Erythroblast (primary cell): ENCODE measurements at regions not wholly inside any gene's neighbourhood (a gene's known extent, or its start where the extent isn't known, plus 50 kb on each side); places are given as distances from the start of the nearest gene placed in this dataset.

ENCODE experiments used
- DNase-seq, 2 experiments: peaks; one replicate each; lab custom pipeline; 2025; lab: John Stamatoyannopoulos, UW
- GATA1 ChIP-seq: IDR thresholded peaks from 2 replicates; pipeline ENCODE4 v1.6.1; 2011; ENCODE audit warnings: low read depth, mild to moderate bottlenecking, control low read depth, low read length, moderate library complexity
- POLR2A ChIP-seq: IDR thresholded peaks from 2 replicates; pipeline ENCODE4 v1.6.1; 2011; ENCODE audit warnings: mild to moderate bottlenecking, low read length

DNA sequence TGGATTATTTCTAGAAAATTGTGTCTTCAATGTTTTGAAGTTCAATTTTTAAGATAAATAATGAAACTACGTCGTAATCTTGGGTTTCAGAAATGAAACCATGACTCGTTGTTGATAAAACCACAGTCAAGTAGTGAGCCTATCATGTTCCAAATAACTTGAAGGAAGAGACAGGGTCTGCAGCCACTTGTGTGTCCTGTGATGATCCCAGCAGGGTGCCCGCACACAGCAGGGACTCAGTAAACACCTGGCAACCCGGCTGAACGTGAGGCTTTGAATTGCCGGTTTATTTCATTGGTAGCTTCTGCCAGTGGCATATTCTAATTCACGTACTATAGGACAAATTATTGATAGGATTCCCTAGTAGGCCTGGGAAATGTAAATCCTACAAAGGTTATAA is 679.6 kb downstream of the IRX1 start:
- TF ChIP-seq POLR2A (no peak), GATA1 (no peak)
- DNase-seq = no peak

DNA sequence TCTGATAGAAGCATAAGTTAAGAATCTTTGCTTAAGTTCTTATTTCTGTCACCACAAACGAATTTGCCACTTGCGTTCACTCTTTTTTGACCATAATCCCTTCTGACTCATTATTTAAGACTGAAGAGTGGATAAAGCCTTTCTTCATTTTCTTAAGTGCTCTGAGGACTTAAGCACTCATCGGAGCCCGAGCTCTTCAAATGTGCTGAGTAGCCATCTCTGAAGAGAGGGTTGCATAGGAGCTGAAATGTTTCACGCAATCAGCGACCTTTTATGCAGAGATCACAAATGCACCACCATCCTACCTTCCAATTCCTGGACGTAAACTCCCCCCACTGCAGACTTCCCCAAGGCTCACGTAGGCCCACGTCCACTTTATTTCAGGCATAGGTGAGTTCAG is 699.2 kb downstream of the IRX1 start:
- DNase-seq = no peak

DNA sequence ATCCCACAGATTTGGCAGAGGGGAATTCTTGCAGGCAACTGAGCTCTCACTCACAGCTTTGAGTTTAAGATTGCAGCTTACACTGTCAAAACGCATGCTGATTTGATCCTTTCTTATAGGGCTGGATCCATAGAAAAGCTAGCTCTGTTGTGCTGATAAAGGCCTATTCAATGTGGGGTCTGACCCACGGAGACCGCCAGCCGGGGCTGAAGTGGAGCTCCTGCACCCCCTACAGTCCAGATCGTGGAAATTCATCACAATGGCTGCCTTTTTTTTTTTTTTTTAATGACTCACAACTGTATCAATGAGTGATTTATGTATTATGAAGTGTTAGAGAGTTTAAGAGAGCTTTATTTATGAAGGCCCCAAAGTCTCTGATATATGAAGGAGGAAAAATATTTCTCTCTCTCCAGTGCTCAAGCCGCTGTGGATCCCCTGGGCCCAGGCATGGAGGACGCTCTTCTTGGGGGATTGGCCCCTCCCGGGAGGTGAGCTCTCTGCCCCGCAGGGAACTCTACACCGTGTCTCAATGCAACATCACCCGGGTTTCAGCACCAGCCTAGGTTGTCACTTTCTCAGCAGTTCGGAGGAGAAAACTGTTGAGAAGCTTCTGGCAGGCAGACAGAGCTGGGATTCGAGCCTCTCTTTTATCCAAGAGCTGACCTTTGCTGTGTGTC is 700.2 kb downstream of the IRX1 start:
- TF ChIP-seq POLR2A = no peak
- TF ChIP-seq GATA1 = no peak
- no peak for DNase-seq

More for the DNA sequence above, 699.2 kb downstream of the IRX1 start:
- TF ChIP-seq POLR2A = no peak
- TF ChIP-seq GATA1 = no peak

DNA sequence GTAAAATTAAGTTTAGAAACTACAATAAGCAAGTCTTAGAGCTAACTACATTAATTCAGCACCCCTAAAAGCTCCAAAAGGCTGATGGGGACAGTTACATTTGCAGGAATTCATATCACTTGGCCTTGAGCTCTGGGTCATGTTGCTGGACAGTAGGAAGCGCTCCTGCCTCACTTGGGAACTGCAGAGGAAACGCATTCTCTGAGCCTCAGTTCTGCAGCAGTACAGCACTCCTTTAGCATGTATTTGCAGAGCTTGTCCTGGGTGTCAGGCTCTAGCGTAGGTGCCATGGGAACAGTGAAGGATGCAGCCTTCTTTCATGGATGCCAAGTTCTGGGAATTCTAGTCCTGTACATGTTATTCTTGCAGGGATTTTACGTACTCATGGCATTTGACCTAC is 710.4 kb downstream of the IRX1 start:
- TF ChIP-seq GATA1 = no peak
- no peak for TF ChIP-seq POLR2A
- DNase-seq = no peak

DNA sequence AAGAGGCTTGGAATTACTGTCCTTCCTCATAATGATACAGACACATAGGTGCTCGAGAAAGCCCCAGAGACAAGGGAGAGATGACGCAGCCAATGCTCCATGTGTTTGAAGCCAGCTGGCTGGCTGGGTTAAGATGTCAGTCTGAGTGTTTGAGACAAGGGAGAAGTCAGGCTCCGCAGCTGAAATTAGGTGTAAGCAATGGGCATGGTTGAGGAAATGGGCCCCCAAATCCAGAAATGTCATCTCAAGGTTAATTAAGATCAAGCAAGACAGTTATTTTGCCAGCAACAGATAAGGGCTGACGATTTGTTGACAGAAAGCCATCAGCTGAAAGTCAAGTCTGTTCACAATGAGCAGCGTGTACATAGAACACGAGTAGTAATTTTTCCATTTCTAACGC is 713.4 kb downstream of the IRX1 start:
- TF ChIP-seq GATA1 = no peak
- TF ChIP-seq POLR2A = no peak

DNA sequence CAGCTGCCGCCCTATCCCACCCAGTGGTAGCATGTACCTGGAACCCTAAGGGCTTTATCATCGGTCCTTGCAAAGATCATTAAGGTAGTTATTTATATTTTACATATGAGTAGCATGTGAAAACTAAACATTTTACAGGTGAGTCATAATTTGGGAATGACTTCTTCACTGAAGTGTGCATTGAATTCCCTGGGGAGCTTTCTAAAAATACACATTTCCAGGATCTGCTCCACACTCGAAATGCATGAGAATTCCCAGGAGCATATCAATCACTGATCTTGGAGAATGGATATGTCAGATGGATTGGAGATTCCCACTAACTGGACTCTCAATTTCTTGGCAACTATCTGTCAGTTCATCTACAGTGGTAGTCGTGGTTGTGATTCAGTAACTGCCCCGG is 717.5 kb downstream of the IRX1 start:
- TF ChIP-seq GATA1 = no peak
- TF ChIP-seq POLR2A = no peak
- DNase-seq = no peak

More for the DNA sequence above, 713.4 kb downstream of the IRX1 start:
- DNase-seq = no peak

DNA sequence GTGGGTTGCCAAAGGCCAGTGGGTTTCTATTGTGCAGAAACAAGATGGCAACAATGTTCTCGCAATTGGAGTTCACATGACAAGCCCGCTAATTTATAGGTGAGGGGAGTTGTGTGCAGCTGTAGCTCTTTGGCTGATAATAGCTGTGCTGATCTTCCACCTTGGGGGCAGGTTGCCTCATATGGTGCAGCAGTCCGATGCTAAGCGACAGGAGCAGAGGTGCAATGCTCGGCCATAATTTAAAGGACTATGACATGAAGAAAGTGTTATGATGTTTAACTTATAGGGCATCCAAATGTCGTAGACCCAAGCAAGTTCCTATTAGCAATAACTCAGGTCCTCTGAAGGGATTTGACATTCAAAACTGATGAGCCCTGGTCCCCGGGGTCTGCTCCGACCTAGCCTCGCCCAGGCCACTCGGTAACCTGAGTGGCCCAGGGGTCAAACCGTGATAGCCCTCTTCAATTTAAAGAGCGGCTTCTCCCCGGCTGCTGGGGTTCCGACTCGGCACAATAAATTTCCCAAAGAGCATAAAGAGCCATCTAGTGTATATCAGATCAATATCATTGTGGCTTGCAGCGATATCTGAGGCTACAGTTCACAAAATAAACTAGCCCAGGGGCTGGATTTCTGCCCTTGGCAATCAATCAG is 724.0 kb downstream of the IRX1 start:
- DNase-seq = no peak
- TF ChIP-seq GATA1 (no peak), POLR2A (no peak)

DNA sequence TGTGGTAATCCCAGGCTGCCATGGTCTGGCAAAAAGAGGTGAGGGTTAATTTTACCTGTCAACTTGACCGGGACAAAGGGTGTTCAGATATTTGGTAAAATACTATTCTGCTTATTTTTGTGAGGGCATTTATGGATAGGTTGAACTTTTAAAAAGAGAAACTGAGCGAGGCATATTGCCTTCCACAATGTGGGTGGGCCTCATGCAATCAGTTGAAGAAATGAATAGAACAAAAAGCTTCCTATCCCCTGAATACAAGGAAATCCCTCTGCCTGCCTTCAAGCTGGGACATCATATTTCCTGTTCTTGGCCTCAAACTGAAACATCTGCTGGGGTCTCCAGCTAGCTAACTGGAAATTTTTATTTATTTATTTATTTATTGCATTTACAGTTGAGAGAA is 734.7 kb downstream of the IRX1 start:
- DNase-seq = no peak
- no peak for TF ChIP-seq GATA1

DNA sequence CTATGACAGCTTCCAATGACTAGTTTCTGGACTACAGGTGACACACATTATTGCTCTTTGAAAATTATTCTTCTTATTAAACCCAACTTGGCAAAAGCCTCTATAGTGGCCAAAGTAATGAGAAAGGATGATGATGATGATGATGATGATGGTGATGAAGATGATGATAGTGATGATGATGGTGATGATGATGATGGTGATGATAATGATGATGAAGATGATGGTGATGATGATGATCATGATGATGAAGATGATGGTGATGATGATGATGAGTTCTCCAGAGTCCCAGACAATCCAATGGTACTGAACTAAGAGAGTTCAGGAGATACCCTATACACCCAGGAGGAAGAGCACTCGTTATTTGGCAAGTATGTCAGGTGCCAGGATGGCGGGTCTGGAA is 739.4 kb downstream of the IRX1 start:
- no peak for DNase-seq

DNA sequence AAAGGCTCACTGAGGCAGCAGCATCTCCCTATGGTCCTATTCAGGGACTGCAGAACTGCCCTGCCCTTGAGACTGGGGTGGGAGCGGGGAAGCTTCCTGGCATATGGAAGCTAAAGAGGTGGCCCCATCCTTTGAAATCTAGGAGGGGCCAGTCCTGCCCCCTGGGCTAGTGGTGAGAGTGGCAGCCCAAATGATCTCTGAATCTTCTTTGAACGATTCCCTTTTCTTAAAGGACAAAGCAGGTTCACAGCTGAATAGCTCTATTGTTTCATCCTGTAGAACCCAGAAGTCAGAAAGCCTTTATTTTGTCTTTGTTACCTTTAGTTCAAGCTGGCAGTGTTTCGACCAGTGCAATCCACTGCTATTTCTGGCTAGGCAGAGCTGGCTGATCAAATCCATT is 741.9 kb downstream of the IRX1 start:
- TF ChIP-seq POLR2A = no peak
- DNase-seq = no peak

More for the DNA sequence above, 739.4 kb downstream of the IRX1 start:
- TF ChIP-seq GATA1 (no peak), POLR2A (no peak)

DNA sequence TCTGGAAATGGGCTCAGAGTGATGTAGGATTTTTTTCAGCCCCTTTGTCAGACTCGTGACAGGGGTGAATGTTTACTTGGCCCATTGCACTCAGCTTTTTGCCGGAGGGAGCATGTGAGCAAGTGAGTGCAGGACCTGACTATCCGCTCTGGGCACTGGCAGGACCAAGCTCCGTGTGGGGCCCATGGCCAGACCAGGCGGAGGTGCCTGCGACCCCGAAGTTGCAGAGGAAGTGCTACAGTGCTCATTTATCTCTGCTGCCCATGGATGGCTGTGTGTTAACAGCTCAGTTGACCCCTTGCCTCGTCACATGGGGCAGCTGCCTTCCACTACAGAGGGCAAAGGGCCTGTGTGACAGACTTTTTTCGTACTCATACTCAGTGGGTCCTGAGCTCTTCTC is 744.3 kb downstream of the IRX1 start:
- no peak for DNase-seq
- TF ChIP-seq POLR2A = no peak
- no peak for TF ChIP-seq GATA1

DNA sequence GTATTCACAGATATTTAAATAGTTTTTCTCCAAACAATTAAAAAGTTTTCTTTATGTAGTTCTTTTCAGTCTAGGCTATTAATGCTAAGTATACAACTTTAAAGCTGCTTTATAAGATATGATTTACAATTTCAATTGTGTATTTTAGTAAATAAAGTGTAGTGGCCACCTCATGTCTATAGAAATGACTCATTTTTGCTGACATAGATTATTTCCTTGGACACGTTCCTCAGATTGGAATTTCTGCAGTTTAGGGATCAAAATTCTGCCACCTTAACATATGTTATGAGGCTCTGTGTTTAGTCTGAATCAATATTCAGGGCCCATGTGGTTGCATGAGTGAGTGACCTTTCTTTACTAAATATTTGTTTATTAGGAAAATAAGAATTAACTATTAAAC is 750.2 kb downstream of the IRX1 start:
- TF ChIP-seq POLR2A (no peak), GATA1 (no peak)
- DNase-seq = no peak

DNA sequence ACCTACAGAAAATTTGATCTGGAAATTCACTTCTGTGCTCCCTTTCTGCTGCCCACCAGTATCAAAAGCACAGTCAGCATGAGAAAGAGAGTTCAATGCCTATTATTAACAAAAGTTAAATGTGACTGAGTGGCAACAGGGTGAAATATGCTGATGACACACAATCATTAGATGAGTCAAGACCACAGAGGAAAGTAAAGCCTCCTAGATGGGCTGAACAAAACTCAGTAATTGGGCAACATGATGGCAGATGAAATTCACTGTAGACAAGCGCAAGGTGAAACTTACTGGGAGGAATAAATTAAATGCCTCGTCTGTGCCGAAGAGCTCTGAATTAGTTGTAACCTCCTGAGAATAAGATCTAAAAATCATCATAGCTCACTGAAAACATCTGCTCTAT is 752.8 kb downstream of the IRX1 start:
- no peak for DNase-seq
- TF ChIP-seq GATA1 = no peak
- no peak for TF ChIP-seq POLR2A

DNA sequence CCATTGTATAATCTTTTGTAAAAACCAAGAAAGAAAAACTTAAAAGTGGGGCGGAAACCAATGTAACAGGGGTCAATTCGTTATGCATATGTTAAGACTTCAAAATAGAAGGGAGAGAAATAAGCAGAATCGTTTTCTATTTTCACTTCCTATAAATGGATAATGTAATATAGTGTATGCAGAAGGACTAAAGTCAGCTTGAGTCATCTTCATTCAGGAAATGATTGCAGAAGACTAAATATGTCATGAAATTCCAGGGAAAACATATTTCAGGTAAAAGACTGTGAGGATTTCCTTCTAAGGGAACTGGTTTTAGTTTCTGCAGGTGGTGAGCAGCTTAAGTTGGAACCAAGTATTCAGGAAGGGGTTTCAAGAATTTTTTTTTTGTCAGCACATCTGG is 753.3 kb downstream of the IRX1 start:
- DNase-seq = no peak
- TF ChIP-seq GATA1 = no peak
- TF ChIP-seq POLR2A = no peak

DNA sequence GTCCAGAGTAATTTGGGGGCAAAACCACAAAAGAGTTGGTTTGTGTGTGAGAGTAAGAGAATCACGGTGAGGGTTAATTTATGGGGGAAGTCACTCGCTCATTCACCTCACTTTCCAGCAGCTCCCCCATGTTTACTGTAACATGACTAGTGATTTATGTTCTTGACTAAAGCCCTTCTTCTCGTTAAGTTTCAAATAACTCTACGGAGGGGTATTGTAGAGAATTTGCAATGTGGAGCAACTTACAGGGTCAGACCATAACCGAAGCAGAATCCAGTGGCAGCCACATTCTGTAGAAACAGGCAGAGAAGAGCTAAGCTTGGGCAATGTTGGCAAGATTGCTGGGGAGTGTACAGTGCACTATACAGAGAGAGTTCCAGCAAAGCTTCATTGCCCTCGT is 760.6 kb downstream of the IRX1 start:
- TF ChIP-seq GATA1 (no peak), POLR2A (no peak)
- no peak for DNase-seq
